ENCODE measurements at regions not wholly inside any gene's neighbourhood (a gene's known extent, or its start where the extent isn't known, plus 50 kb on each side); places are given as distances from the start of the nearest gene placed in this dataset.

- TF ChIP-seq CTCF (conservative IDR thresholded peaks at IDR 0.05; ENCODE audit: low read depth, low read length) = no peak
- no peak for TF ChIP-seq EZH2 (IDR thresholded peaks at IDR 0.05; ENCODE audit: low read length, unreplicated experiment)
Measured at GRCh38 chr6:19287928-19288327, 549.2 kb upstream of the ID4 start.

Data from PC-3 (cell line).